GM21528 (cell line): ENCODE measurements at regions not wholly inside any gene's neighbourhood (a gene's known extent, or its start where the extent isn't known, plus 50 kb on each side); places are given as distances from the start of the nearest gene placed in this dataset.

Source experiments
- ATAC-seq: cut with Tn5 transposase; IDR thresholded peaks from one replicate; pipeline ENCODE4 v1.9.1; 2021; ENCODE audit warnings: mild to moderate bottlenecking, moderate library complexity; ENCODE audit not compliant: unreplicated experiment, low FRiP score

- ATAC-seq, result no peak
Measured at GRCh38 chr2:136062066-136062837, 55.7 kb downstream of the CXCR4 start.

- no peak for ATAC-seq
Measured at GRCh38 chr2:136060416-136060815, 57.5 kb downstream of the CXCR4 start.

GRCh38 chr2:136059036-136059472 is 58.9 kb downstream of the CXCR4 start:
- ATAC-seq, result peak; percentile 67

- no peak for ATAC-seq
Measured at GRCh38 chr2:136058262-136058661, 59.7 kb downstream of the CXCR4 start.

DNA sequence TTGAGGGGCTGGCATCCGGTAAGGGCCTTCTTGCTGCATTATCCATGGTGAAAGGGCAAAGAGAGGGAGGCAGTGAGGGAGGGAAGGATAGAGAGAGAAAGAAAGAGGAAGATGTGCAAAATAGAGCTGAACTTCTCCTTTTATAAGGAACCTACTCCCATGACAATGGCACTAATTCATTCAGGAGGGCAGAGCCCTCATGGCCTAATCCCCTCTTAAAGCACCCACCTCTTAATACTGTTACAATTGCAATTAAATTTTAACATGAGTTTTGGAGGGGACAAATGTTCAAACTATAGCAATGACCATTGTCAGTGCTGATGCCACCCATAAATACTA is 60.2 kb downstream of the CXCR4 start:
- ATAC-seq, result no peak

DNA sequence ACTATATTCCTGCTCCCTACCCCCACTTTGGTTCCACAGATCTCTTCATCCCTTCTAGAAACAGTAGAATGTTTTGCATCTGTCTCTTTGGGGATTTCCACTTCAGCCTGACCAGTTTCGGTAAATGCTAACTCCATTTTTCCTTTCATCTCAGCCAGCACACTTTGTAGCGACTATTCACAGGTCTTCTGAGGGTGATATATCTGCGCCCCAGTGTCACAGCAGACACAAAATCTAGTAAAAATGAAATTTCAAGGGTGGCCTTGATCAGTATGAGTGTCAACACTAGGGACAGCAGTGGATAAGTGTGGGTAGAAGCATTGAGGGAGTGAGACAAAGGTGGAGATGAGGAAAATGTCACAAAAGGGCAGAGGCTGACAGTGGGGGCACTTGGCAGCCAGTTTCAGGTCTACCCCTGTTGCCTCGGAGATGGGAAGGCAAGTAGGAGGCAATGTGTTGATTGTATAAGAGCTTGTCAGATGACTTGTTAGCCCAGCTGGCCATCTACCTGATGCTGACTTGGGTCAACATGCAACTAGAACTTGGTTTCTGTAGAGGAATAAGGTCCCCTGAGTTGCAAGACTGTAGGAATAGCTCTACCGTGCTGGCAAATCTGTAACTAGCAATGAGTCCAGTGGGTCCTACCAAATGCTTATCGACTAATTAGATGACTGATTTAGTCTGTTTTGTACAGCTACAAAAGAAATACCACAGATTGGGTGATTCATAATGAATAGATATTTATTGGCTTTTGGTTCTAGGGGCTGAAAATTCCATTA is 60.7 kb downstream of the CXCR4 start:
- peak; percentile 39 for ATAC-seq

DNA sequence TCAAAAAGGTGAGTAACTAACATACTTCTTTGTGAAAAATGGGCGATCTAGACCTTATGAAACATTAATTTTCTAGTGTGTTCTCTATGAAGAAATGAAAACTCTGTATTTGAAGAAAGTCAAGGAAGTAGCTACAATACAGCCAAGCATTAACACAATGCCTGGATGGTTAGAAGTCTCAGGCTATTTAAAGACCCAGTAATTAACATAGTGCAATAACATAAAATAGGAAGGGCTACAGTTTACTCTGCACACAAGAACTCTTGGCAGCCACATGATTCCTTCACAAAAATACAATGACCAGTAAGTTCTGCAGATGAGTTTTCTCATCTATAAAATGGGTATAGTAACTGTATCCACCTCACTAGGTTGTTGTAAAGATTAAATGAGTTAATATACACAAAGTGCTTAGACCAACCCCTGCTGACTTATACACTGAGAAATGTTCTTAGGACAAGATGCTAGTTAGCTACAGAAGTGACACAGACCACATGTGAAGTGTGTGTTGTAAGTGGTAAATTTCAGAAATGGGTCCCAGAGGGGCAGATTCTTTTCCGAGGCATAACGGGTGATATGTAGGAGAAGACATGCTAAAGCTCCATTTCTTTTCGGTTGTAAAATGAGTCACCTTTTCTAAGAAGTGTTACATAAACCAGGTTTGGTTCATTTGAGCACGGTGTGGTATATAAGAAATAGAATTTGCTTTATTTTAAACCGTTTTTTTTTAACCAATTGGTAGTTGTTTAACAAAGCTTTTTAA is 61.8 kb downstream of the CXCR4 start:
- no peak for ATAC-seq

DNA sequence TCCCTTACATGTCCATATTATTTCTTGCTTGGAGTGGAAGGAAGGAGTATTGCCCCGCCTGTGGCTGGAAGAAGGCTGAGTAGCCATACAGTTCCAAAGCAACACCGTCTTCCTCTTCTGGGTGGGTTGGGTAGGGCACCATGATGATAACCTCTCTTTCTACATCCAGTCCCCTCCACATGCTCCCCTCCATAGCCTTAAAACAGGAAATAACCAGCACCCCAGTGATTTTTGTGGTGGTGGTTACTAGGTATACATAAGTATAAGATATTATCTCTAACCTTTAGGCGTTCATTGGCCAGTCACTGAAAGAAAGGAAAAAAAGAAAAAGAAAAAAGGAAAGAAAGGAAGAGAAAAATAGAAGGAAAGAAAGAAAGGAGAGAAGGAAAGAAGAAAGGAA is 63.1 kb downstream of the CXCR4 start:
- ATAC-seq, result no peak

DNA sequence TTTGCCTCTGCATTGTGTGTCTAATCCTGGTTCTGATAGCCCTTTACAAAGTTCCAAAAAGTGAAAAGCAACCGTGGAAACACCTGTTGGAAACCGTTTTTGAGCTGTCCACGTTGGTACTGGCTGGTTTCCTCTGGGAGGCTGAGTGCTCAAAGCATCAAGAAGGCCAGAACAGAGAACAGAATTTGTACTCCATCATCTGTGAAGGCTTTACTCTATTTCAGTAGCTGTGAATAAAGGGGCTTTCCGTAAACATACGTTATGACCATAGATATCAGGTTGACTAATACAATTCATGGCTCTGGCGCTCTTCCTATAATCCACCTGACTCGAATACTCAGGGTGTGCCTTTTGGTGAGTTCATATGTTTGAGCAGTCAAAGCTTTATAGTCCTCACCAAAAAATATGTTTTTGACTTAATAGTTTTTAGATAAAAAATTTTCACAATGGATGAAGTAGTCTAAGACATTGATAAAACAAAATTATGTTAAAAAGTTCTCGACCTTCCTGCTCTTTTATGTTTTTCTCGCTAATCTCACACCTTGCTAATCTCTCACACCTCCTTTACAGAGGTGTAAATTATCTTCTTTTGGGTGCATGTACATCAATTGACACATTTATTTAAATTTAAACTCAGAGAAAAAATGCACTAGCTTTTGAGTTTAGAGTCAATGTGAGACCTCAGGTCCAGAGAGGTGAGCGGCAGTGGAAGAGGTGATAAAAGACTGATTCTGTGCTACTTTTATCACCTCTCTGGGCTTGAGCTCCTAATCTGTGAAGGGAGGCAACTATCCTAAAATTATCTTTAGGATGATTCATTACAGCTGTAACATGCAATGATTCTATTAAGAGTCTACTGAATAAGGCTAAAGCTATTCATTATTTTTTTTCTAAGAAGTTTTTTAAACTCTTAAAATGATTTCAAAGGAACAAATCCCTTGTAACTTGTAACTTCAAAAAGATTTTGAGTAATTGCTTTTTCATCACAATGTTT is 65.3 kb downstream of the CXCR4 start:
- ATAC-seq, result no peak

- no peak for ATAC-seq
Measured at GRCh38 chr2:136051725-136052048, 66.3 kb upstream of the DARS1 start.

- ATAC-seq, result peak; percentile 46
Measured at GRCh38 chr2:136051001-136051724, 65.7 kb upstream of the DARS1 start.

DNA sequence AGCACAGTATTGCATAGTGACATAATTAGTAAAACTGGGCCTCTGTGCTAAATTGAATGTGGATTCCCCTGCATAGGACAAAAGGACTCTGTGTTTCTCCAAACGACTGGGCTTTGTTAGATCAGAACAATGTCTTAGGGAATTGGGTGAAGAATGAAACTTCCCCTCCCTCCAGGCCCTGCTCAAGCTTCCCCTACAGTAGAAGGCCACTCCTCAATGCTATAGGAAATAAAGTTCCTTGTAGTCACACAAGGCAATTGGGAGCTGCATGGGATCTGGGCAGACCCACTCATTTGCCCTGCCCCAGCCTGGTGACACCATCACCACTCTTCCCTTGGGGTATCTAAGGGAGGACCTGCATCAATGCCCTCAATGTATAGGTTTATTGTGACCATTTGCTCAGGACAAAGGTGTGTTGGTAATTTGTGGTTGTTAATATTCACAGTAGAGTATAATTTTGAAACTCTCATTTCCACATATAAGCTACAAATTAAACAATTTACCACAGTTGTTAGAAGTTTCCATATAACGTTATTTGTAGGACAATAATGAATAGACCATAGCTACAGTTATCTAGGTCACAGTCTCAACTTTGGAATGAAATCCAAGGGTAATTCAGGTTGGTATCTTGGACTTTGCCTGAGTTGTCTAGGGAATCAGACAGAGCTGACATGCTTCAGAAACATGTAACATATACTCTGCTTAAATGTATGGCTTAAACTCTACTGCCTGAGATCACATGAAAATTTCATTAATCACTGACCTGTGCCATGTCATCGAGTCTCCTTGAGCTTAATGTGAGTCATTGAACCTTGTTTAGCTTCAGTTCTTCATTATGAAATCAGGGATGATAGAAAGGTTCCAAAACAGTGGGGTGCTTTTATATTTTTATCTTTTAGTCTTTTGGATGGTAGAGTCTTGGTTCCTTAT is 64.8 kb upstream of the DARS1 start:
- ATAC-seq, result no peak

DNA sequence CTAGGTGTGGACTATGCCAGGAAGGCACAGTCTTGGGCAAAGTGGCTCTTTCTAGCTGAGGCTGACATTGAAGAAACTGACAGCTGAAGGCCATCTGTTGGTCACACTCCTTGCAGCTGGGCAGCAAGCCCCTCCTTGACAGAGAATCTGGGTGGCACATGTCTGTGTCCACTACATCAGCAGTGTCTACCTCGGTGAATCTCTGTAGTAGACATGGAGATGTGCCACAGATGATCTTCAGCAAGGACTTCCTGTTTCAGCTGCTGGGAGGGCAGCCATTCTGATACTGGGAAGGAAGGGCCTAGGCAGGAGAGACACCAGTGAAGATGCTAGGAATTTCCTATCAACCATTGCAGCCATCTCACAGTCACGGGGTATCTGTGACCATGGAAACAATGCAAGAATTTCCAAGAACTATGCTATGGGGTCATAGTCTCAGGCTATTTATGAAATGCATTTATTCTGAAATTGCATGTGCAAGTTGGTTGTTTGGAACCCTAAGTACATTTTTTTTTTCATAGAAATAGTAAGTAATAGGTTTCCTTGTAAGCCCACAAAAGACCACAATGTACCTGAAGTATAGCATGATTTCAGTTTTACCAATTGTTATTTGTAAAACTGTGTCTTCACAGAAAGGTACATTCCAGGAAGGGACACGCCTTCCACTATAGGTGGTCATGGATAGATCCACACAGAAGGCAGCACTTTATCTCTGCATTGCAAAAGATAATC is 63.8 kb upstream of the DARS1 start:
- no peak for ATAC-seq

DNA sequence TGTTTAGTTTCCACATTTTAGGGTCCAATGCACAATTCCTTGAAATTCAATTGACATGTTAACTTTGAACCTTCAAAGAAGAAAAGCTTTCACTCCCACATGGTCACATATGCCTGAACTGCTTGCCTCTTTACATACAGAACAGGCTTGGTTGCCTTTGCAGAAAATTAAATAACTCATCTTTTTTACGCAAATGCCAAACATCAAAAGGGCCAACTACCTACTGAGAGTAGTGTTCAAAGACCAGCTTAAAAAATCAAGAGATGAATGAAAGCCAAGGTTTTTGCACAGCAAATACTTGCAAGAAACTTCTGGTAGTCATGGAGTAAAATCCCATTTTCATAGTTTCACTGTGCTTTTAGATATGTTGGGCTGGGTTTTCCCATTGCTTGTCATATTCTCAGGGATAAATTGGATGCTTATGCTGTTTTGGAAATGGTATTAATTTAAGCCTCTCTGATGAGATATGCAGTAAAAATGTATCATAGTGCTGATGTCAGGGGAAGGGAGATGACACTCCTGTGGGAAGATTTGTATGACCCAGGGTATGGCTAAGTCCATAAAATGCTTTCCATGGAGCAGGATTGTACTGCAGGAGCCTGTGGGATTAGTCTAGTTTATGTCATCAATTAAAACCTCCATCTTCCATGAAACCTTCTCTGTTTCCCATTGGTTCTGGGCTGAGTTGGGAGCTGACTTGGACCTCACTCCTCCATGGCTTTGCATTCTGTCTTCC is 60.6 kb upstream of the DARS1 start:
- ATAC-seq, result no peak

- no peak for ATAC-seq
Measured at GRCh38 chr2:136045344-136045743, 59.9 kb upstream of the DARS1 start.
